ENCODE measurements at regions not wholly inside any gene's neighbourhood (a gene's known extent, or its start where the extent isn't known, plus 50 kb on each side); places are given as distances from the start of the nearest gene placed in this dataset.

DNA sequence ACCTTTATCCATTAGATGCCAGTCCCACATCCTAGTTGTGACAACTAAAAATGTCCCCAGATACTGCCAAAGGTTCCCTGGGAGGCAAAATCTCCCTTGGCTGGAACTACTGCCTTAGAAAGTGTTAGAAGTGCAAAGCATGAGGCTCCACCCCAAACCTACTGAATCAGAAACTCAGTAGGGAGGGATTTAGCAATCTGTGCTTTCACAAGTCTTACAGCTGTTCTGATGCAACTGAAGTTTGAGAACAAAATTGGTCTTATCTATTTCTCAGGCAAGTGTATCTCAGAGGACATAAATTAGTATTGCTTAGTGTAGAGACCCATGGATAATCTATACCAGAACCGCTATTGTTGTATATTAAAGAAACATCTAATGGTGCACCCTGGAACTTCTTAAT, 70.2 kb downstream of the CLDN1 start:
- no peak for DNase-seq

DNA sequence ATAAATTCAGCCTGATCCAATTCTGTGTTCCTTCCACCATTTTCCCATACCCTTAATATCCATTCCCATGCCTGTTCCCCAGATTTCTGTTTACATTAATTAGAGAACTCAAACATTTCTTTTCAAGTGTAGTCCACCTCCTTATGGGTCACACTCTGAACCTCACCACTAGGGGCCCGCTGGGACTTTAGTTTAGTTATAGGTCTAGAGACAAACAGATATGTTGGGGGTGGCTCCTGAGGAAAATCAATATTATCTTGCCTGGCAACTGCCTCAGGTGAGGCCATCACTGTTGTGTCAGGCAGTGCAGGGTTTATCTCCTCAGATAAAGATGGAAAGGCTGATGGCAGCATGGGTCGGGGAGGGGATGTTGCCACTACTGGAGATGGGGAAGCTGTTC, 72.8 kb downstream of the CLDN1 start:
- DNase-seq, result no peak

DNA sequence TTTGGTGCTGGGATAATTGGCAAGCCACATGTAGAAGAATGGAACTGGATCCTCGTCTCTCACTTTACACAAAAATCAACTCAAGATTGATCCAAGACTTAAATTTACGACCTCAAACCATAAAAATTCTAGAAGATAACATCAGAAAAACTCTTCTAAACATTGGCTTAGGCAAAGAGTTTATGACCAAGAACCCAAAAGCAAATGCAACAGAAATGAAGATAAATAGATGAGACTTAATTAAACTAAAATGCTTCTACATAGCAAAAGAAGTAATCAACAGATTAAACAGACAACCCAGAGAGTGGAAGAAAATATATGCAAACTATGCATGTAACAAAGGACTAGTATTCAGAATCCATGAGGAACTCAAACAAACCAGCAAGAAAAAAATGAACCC, 80.1 kb downstream of the CLDN1 start:
- no peak for DNase-seq

DNA sequence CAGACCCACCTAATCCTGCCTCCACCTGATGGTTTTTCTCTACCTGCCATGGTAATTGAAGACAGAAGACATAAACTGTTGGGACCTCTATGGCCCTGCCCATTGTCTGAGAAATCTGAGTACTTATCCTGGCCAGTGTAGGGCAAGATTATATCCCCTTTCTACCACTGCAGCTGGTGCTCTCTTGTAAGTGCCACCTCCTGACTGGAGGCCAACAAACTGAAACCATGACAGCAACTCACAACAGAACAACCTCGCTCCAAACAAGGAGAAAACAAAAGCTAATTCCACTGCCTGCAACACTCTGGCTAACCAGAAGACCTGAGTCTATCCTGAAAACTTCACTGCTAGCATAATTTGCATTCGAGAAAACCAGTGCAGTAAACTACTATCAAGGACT, 82.9 kb downstream of the CLDN1 start:
- no peak for DNase-seq

DNA sequence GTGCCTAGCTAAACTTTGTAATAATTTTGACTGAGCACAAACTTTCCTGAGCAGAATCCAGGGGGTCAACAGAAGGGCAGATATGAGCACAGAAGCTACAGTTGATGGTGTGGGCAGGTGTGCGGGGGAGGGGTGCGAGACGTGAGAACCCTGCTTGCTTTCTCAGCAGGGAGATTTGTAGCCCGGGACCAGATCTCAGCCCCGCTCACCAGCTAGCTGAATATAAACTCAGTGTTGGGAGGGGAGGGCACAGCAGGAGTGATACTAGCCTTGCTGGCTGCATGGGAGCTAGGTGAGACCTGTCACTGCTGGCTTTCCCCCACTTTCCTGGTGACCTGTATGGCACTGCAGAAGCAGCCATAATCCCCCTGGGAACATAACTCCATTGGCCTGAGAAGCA, 83.4 kb downstream of the CLDN1 start:
- DNase-seq, result no peak

DNA sequence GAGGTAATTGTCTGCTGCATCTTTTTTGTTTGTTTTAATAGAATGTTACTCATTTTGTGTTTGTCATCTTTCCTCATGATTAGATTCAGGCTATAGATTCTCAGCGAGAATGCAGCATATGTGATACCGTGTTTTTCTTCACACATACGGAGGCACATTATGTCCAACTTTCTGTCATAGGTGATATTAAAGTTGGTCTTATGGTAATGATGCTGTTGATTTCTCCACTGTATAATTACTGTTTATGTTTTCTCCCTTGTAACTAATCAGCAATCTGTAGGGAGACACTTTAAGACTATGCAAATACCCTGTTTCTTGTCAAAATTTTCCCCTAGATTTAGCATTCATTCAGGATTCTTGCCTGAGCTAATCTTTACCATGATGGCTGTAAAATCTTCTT, 87.6 kb downstream of the CLDN1 start:
- no peak for DNase-seq

DNA sequence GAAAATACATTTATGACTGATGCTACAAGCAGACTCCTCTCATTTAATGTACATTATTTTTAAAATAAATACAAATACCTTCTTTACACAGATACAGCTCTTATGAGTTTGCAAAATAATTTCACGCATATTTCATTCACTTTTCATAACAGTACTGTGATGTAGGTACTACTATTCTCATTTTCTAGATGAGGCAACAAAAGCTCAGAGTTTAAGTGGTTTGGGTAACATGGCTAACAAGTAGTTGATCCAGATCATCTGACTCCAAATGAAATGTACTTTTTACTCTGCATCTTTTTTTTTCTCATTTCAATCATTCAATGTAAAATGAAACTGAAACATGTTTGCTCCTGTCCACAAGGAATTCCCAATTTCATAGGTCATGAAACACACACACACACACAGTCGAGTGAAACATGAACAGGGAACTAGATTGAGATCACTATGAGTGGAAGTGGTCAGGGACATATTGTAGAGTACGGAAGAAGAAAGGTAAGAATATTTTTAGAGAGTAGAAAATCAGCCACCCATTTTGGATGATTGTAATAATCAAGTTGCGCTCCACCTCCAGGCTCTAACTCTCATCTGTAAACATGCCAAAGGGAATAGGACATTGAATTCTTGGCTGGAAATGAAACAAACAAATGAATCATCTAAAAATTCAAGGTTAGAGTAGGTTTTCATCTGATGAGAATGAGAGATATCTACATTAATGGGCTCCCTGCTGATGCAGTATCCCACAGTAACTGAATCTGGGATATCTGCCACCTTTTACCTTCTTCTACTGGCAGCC, 92.4 kb downstream of the CLDN1 start:
- DNase-seq, result no peak

DNA sequence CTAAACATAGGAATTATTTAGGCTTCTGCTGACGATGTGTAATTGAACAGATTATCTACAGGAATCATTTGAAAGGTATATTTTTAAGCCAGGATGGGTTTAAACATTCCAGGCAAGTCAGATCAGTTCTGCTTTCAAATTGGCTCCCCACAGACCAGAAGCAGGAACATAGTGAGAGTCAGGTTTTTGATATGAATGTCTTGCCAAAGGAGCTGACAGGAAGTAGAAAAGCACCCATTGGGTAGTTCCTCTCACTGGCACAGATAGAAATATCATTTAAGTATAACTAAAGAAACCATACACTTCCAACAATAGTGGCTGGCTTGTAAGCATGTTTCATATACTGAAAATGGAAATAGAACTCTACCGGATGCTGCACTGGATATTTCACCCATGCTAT, 95.2 kb downstream of the CLDN1 start:
- no peak for DNase-seq

DNA sequence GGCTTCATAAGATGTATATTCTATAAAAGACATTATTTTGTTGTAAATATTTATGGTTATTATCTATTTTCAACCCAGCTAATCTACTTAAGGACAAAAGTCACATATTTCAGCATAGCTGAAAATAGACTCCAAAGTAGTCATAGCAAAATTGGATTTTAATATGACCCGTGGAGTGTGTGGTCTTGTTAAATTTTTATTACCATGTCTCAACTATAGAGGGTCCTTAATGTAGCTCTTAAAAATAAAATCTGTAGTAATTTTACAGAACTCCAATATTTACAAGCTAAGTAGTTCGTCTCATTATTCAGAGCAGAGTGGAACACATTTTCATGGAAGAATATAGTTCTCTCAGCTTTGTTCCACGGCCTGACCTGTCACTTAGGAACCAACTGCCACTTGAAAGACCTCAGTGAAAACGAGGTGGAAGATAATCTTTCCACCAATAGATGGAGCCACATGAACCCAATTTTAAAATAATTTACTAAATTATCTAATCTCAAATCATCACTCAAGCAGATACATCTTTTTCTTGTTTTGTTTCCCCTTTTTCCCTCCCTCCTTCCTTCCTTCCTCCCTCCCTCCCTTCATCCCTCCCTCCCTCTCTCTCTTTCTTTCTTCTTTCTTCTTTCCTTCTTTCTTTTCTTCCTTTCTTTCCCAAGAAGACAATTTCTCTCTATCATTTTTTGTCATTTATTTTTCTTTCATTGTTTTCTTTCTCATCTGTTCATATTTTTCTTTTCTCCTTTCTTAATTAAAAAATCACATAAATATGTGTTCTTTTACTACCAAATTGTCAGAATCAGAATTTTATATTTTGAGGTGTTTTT, 97.2 kb downstream of the CLDN1 start:
- peak; percentile 22 for DNase-seq

DNA sequence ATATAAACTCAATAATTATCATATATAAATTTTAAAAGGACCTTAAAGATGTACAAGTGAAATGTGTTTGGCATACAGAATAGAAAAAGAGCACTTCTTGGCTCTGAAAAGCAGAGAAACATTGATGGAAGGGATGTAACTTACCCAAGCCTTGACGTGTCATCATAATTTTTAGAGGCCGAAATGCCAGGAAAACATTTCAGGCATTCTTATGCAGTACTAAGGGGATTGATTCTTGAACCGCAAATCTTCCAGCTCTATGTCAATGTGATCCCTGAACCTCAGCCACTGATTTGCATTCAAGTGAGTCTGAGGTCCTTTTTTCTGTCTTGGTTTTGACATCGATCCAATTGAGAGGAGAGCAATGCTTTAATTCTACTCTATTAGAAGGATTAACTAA, 97.8 kb downstream of the CLDN1 start:
- DNase-seq, result no peak

DNA sequence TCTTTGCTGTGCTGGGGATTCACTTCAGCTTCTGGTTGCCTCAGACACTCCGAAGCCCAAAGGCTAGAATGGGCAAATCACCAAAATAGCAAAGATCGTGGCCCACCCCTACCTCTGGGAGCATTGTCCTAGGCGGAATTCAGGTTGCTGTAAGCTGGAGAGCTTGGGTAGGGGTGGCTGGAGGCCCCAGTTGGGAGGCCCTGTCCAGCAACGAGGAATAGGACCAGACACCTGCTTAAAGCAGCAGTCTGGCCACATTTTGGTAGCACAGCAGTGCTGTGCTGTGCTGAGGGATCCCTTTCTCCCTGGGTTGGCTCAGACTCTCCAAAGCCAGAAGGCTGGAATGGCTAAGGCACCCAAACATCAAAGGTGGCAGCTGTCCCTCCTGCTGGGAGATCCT, 99.3 kb downstream of the CLDN1 start:
- DNase-seq, result no peak

DNA sequence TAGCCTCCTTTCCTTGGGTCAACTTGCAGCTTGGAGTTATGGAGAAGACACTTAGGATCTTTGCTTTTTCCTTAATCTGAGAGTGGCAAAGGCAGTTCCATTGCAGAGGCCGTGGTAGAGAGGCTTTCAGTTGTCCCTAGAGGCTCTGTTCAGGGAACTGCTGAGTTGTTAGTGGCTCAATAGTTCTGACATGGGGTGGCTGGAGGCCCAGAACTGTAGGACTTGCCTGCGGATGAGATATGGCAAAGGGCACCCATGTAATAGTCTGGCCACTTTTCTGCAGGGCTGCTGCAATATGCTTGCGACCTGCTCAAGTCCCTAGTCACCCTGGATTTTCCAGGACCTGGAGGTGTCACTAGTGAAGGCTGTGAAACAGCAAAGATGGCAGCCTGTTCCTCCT, 99.9 kb downstream of the CLDN1 start:
- DNase-seq, result no peak

DNA sequence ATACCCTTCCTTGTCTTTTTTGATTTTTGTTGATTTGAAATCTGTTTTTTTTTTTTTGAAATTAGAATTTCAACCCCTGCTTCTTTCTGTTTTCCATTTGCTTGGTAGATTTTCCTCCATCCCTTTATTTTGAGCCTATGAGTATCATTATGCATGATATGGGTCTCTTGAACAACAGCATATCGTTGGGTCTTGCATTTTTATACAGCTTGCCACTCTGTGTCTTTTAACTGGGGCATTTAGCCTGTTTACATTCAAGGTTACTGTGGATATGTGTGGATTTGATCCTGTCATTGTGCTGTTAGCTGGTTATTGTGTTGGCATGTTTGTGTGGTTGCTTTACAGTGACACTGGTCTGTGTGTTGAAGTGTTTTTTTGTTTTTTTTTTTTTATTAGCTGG, 99.7 kb upstream of the P3H2 start:
- no peak for DNase-seq

DNA sequence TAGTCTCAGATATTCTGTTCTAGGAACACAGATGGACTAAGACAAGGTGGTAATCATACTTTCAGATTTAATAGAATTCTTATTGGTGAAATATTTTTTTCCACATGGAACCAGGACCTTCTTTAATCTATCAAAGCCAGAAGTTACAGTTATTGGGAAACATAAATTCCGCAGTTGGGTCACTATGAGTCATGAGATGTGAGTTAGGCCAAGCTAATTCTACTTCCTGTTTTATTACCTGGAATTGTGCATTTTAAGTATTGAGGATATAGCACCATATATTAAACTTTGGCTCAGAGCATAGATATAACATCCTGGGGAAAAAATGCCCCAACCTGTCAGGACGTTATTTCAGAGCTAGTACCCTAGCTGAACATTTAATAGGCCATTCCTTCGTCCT, 96.4 kb upstream of the P3H2 start:
- DNase-seq, result no peak

DNA sequence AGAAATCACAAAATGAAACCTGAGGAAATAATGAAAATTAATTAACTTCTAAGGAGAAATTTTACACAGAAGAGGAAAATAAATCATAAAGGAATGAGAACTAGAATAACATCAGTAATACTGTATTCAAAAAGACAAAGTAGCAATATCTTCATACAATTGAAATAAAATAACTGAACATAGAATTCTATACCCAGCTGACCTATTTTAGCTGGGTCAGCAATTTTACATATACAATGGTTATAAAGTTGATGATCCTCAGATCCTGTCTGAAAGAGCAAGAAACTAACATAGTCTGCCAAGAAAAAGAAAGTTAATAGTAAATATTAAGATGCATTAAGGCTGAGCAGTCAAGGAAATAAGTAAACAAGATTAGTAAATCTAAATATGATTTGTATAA, 93.0 kb upstream of the P3H2 start:
- DNase-seq, result no peak

DNA sequence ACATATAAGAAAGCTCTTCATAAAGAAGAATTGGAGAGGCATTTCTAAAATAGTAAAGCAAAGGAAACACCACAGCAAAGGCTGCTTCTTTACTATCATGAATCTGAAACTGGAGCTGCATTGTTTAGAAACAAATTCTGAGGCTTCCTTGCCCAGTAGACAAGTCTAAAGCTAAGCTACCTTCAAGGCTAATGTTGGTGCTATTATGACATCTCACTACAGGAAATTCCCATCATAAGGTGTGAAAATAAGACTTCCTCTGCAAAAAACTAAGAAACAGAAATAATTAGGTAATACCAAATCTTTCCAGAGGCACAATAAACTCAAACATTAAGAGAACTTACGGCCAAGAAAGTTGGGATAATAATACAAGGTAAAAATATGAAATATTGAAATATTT, 89.9 kb upstream of the P3H2 start:
- DNase-seq, result no peak

DNA sequence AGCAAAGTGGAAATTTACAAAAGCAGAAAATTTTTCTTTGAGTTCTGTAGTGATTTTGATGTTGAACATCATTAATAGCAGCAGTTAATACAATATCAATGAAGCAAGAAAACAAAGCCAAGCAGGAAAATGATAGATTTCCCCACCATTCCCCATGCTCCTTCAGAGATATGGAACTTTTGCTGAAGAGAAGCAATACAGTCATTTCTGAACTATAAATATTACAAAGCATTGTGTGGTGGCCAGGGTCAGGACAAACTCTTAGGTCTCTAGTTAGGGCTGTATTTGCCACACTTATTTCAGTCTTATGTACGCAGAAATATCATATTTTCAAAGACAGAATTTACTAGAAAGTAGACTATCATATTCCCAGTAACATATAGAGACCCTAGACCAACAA, 88.8 kb upstream of the P3H2 start:
- no peak for DNase-seq

DNA sequence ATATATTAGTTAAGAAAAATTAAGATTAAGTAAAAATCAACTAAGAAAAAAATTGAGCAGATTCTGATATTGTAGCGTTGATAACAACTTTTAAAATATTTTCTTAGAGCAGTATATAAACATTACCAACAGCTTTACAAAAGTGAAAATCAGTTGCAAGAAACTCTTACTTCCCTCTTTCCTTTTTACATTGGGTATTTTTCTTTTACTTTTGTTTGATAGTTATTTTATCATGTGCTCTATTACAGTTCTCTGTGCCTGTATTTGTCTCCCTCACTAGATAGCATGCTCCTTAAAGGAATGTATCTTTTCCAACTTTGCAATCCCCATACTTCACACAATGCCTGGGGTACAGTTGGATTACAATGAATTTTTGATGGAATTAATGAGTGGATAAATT, 87.5 kb upstream of the P3H2 start:
- no peak for DNase-seq

DNA sequence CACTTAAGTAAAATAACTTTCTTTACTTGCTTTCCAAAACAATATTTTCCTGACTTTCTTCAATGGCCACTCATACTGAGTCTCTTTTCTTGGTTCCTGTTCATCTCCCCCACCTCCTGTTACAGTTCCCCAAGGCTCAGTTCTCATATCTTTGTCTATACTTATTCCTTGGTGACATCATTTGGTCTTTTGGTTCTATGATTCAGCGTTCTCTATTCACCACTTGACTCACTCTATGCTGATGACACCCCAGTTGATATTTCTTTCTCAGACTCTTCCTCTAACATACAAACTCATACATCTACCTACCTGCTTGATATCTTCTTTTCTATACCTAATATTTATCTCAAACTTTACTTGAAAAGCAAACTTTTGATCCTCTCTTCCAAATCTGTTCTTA, 85.0 kb upstream of the P3H2 start:
- no peak for DNase-seq

DNA sequence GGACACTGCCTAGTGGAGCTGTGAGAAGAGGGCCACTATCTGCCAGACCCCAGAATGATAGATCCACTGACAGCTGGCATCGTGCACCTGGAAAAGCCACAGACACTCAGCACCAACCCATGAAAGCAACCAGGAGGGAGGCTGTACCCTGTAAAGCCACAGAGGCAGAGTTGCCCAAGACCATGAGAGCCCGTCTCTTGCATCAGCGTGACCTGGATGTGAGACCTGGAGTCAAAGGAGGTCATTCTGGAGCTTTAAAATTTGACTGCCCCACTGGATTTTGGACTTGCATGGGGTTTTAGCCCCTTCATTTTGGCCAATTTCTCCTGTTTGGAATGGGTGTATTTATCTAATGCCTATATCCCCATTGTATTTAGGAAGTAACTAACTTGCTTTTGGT, 83.5 kb upstream of the P3H2 start:
- no peak for DNase-seq

DNA sequence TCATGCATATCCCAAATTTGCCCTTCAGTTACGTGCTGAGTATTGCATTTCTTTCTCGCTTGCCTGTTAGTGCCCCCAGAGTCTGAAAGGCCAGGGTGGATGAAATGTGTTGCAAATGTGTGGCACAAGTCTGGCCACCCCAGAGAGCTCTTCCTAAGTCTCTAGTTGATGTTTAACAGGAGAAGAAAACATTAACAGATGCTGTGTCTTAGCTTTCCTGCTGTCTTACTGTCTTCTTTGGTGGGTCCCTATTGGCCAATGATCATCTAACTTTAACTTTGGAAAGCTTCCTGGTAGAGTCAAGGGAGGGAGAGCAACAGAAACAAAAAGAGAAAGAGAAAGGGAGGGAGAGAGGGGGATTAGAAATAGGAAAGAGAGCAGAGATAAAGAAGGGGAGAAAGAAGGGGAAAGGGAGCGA, 76.7 kb upstream of the P3H2 start:
- DNase-seq, result peak; percentile 57

DNA sequence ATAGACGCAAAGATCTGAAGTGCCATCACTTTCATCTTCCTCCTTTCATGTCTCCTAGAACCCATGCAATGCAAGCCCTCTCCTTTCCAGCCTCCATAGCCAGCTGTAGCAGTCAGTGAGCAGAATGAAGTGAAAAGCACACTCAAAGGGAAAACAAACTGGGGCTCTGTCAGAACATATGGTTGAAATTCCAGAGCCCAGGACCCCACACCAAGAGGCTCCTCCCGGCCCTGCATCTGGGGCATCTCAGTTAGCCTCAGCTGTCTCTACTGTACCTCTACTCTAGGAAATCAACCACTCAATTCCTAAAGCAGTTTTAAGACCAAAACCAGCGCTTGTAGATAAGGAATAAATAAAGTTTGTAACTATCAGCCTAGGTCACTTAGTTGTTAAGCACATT, 73.8 kb upstream of the P3H2 start:
- DNase-seq, result no peak

DNA sequence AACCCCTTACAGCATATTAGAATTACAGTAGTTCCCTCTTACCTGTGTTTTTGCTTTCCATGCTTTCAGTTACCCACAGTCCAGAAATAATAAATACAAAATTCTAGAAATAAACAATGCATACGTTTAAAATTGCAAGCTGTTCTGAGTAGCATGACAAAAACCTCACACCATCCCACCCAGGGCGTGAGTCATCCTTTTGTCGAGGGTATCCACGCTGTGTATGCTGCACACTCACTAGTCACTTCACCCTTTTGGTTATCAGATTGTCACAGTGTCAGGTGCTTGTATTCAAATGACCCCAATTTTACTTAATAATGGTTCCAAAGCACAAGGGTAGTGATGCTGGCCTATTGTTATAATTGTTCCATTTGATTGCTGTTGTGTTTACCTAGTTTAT, 72.5 kb upstream of the P3H2 start:
- DNase-seq, result no peak

DNA sequence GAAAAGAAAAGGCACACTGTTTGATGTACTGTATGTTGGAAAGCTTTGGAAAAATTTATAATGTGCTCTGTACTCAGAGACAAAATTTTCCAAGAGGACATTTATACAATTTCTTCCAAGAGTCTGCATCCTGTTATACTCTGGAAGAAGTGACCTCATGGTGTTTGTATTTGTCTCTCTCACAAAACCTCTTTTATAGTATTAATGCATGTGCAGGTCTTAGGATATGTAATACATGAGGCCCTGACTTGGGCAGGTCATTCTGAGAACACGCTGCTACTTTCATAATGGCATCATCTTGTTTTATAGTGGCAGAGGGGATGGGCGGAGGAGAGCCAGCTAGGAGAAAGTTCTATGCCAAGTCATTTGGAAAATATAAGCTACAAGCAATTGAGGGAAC, 72.0 kb upstream of the P3H2 start:
- peak; percentile 78 for DNase-seq

Measured in muscle of arm (tissue), 1 donor.